HG03342 (cell line): ENCODE measurements at regions not wholly inside any gene's neighbourhood (a gene's known extent, or its start where the extent isn't known, plus 50 kb on each side); places are given as distances from the start of the nearest gene placed in this dataset.

Experiments
- ATAC-seq: cut with Tn5 transposase; IDR thresholded peaks from one replicate; pipeline ENCODE4 v1.9.1; 2021; ENCODE audit warnings: mild to moderate bottlenecking, moderate library complexity; ENCODE audit not compliant: unreplicated experiment

GRCh38 chr3:99131876-99132275 lies 230.4 kb upstream of the DCBLD2 start:
- ATAC-seq = no peak

GRCh38 chr3:99128725-99129505 lies 227.4 kb upstream of the DCBLD2 start:
- no peak for ATAC-seq

GRCh38 chr3:99128235-99128634 lies 226.7 kb upstream of the DCBLD2 start:
- no peak for ATAC-seq

GRCh38 chr3:99126316-99126715 lies 224.8 kb upstream of the DCBLD2 start:
- no peak for ATAC-seq

GRCh38 chr3:99119385-99119784 lies 217.9 kb upstream of the DCBLD2 start:
- no peak for ATAC-seq

- no peak for ATAC-seq
Measured at GRCh38 chr3:99118381-99118780, 216.9 kb upstream of the DCBLD2 start.

GRCh38 chr3:99114565-99115291 lies 213.2 kb upstream of the DCBLD2 start:
- ATAC-seq = no peak

- no peak for ATAC-seq
Measured at GRCh38 chr3:99111235-99111634, 209.7 kb upstream of the DCBLD2 start.

- no peak for ATAC-seq
Measured at GRCh38 chr3:99110401-99110800, 208.9 kb upstream of the DCBLD2 start.

- no peak for ATAC-seq
Measured at GRCh38 chr3:99108508-99108907, 207.0 kb upstream of the DCBLD2 start.

- no peak for ATAC-seq
Measured at GRCh38 chr3:99094606-99095005, 193.1 kb upstream of the DCBLD2 start.

GRCh38 chr3:99087277-99087676 lies 185.8 kb upstream of the DCBLD2 start:
- ATAC-seq = no peak

- no peak for ATAC-seq
Measured at GRCh38 chr3:99084826-99085225, 183.3 kb upstream of the DCBLD2 start.

- no peak for ATAC-seq
Measured at GRCh38 chr3:99084156-99084555, 182.7 kb upstream of the DCBLD2 start.

GRCh38 chr3:99071096-99071495 lies 169.6 kb upstream of the DCBLD2 start:
- ATAC-seq = no peak

GRCh38 chr3:99069973-99070372 lies 168.5 kb upstream of the DCBLD2 start:
- no peak for ATAC-seq

- no peak for ATAC-seq
Measured at GRCh38 chr3:99066863-99067262, 165.4 kb upstream of the DCBLD2 start.

GRCh38 chr3:99049164-99049563 lies 147.7 kb upstream of the DCBLD2 start:
- no peak for ATAC-seq

GRCh38 chr3:99041747-99042146 lies 140.3 kb upstream of the DCBLD2 start:
- no peak for ATAC-seq

GRCh38 chr3:99031778-99032177 lies 130.3 kb upstream of the DCBLD2 start:
- no peak for ATAC-seq

- ATAC-seq = peak; percentile 86
Measured at GRCh38 chr3:99023590-99024192, 122.2 kb upstream of the DCBLD2 start.

GRCh38 chr3:99021466-99021865 lies 120.0 kb upstream of the DCBLD2 start:
- ATAC-seq = no peak
